Right kidney (tissue), 1 donor: ENCODE measurements at regions not wholly inside any gene's neighbourhood (a gene's known extent, or its start where the extent isn't known, plus 50 kb on each side); places are given as distances from the start of the nearest gene placed in this dataset.
"Not testable (repeated sequence)": the region's sequence is repeated elsewhere in the genome, so short reads cannot be mapped to it uniquely, and the experiment has no call there.

Experiments used
- DNase-seq: peaks from one replicate; pipeline ENCODE4 v3.0.0-alpha.2; 2016

DNA sequence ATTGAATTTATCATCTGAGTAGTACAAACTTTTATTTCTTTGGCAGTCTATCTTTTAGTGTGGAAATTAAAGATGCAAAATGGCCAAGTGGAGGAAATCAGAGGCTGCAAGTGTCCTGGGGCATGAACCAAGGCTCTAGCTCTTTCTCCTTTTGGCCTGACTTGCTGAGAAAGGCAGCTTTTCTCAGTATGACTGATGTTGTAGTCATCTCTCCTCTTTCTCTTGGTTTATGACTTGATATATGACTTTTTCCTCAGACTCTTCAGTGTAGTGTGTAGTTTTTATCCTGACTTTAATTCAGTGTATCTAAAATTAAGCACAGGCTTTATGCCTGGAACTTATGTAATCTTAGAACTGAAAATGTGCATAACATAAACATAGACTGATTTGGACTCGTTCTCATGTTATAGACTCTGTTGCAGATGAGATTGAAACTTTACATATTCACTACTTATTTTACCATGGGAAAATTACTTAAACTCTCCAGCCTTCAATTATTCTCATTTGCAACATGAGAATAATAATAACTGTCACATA is 65.7 kb downstream of the SLITRK5 start:
- no peak for DNase-seq

DNA sequence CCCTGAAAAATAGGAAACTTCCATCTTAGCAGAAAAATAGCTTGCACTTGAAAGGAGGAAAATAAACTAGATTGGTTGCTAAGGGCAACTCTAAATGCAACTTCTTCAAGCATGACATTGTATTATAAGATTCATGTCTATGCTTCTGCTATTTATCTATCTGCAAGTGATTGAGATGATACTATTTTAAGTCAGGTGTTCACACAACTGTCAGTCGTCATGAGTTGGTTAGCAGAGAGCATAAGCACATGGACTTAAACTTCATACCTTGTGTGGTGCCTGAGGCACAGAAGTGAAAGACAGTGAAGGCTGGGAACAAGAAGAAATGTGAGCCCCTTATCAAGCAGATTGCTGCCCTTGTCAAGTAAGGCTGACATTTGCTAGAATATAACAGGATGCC is 82.9 kb downstream of the SLITRK5 start:
- no peak for DNase-seq

- no peak for DNase-seq
Measured at GRCh38 chr13:87769445-87769844, 98.3 kb downstream of the SLITRK5 start.

DNA sequence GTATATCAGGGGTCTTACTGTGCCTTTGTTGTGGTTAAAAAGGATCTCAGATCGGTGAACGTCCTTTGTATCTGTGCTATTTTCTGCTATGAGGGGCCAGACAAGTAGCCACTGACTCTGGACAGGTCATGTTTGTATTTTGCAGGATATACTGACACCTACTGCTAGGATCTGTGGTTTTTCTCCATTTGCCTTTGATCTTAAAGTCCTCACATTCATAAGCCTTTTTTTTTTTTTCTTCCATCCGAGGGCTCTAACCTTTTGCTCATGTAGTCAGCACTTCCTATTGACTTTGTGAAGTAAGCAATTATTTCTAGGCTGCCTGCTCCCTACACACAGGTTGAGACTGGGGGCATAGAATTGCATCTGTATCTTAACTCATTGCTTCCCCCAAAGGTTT is 106.2 kb downstream of the SLITRK5 start:
- DNase-seq = no peak

DNA sequence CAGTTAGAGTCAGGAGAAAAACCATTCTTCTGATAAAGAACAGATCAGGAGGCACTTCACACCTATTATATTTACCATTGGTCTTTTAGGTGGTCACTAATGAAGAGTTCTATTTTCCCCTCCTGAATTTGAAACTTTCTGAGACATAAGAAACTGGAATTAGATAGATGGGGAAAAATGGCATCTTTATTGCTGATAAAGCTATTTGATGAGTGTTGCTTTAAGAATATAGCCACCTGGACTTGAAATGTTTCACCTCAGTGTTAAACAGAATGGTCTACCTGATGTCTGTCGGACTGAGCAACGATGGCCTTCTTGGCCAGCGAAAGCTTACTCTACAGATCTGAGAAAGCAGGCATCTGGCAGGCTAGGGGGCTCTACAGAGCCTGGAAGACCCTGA is 107.0 kb downstream of the SLITRK5 start:
- no peak for DNase-seq

DNA sequence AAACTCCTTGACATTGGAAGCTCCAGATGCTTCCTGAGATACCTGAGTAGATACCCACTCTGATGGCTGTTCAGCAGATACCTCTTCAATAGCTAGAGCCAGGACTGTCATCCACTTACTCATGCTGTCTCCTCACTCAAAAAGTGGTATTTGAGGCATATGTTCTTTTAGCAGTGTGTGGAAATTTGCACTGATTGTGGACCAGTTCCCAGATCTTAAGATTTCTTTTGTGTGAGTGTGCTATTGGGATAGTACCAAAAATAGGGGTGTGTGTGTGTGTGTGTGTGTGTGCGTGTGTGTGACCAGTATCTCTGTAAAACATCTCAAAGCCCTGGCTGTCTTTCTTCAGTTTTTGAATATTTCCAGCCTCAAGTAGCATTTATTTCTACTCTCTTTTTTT is 108.3 kb downstream of the SLITRK5 start:
- no peak for DNase-seq

- no peak for DNase-seq
Measured at GRCh38 chr13:87783366-87783765, 112.2 kb downstream of the SLITRK5 start.

DNA sequence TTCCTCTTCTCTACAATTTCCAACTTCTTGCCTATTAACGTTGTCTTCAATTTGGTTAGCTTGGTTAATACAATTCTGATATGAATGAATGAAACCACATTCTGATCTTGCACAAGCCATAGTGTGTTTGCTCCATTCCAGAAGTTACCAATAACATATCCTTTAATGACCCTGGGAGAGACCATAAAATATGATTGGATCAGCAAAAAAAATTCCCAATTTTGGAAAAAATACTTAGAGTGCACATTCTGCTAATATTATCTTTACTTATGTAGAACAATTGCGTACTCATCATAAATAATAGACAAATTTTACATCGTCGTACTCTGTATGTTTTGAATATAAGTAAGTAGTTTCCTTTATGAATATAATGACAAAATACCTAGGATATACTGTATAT is 117.2 kb downstream of the SLITRK5 start:
- DNase-seq = no peak

- DNase-seq = no peak
Measured at GRCh38 chr13:87792878-87793277, 121.7 kb downstream of the SLITRK5 start.

GRCh38 chr13:87798536-87798935 is 127.4 kb downstream of the SLITRK5 start:
- no peak for DNase-seq

- DNase-seq = no peak
Measured at GRCh38 chr13:87810391-87810801, 139.2 kb downstream of the SLITRK5 start.

DNA sequence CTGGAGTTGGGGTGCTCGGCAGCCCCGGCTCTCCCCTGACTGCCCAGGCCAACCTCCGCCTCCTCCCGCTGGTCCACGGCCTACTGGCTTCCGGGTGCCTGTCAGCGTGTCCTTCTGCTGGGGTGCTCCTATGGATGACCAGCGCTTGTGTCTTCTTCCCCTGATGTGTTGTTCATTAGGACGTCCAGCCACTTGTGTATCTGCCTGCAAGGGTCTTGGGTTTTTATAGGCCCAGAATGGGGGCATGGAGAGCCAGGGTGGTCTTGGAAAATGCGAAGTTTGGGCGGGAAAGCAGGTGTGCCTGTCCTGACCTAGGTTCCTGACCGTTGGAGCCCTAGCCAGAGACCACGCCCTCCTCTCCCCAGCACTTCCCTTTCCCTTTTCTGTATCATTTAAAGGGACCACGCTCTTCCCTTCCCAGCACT is 139.8 kb downstream of the SLITRK5 start:
- DNase-seq = no peak

GRCh38 chr13:87814403-87814802 is 143.2 kb downstream of the SLITRK5 start:
- DNase-seq = no peak

- no peak for DNase-seq
Measured at GRCh38 chr13:87820241-87820640, 149.1 kb downstream of the SLITRK5 start.

DNA sequence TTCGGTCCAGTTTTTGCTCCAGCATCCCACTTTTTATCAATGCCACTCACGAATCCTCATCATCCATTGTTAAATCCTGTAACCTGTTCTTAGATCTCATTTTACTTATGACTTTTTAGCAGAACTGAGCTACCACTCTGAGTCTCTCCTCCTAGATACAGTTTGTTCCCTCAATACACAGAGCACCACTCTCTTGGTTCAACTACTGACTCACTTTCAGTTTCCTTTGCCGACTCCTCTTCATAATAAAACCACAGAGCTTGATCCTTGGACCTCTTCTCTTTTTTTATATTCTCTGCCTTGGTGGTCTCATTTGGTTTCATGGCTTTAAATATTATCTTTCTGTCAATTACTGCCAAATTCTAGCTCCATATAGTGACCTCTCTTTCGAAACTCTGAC is 150.3 kb downstream of the SLITRK5 start:
- no peak for DNase-seq

- DNase-seq = not testable (repeated sequence)
Measured at GRCh38 chr13:87826301-87826700, 155.1 kb downstream of the SLITRK5 start.

- no peak for DNase-seq
Measured at GRCh38 chr13:87827479-87827878, 156.3 kb downstream of the SLITRK5 start.

GRCh38 chr13:87837522-87837921 is 166.4 kb downstream of the SLITRK5 start:
- no peak for DNase-seq

DNA sequence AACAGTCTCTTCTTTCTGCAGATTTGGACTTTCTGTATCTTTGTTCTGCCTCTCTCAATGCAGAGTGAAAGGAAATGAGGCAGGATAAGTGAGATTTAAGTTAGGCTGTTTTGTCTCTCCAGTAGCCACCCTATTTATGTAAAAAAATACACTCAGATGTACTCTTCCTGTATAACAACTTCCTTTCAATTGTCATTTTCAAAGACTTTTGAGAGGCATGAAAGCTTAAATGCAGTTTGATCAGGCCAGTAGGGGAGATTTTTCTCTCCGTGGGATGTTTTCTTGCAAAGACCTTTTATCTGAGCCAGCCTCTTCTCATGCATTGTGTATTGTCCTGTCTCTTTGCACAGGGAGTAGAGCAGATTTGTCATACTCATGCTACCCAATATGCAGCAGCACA is 166.8 kb downstream of the SLITRK5 start:
- DNase-seq = no peak

- DNase-seq = no peak
Measured at GRCh38 chr13:87851410-87851809, 180.2 kb downstream of the SLITRK5 start.

DNA sequence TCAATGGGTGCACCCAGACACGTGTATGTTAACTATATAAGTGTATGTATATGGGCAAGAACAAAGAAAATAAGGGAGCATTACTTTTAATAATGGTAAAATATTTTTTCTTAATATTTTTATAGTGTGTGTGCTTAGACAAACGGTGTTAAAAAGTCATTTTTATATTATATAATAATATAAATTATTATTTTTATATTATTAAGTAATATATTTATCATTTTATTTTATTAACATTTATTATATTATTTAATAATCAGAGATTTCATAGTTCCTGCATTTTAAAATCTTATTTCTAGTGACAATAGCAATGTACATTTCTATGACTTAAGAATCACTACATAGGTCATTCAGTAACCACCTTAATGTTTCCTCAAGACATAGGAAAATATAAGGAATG is 184.4 kb downstream of the SLITRK5 start:
- DNase-seq = no peak

DNA sequence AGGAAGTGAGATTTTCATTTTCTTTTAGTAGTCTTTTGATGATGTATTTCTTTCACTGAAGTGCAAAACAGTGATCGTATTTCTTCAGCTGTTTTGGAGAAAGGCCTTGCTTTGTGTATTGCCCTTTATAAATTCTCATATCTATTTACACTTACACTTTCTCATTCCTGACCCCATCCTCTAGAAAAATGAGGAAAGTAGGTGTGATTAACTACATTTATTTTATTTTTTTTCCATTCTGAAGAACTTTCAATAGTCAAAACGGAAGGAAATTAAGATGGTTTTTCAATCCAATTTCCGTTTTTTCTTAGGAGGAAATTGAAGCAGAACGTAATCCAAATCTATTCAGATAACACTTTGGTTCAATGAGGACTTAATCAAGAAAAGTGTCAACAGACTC is 188.1 kb downstream of the SLITRK5 start:
- DNase-seq = no peak

GRCh38 chr13:87867426-87867825 is 196.3 kb downstream of the SLITRK5 start:
- no peak for DNase-seq

DNA sequence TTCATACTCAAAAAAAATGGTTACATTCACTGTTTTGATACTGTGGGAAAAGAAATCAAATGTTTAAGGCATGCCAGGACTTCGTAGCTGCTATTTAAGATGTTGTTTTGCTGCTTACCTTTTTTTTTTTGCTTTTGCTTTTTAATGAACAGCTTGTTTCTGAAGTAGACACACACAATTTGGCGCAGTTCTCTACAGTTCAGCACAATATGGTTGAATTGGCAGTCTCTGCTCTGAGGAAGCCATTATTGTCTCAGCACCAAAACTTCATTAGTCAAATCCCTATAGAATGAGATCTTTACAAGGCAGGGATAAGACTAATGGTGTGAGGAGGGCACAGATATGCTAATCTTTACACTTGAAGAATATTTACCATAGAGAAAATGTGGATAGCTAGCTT is 197.6 kb downstream of the SLITRK5 start:
- DNase-seq = no peak

- no peak for DNase-seq
Measured at GRCh38 chr13:87872813-87873212, 201.6 kb downstream of the SLITRK5 start.
